Middle frontal gyrus (tissue), 1 donor: ENCODE measurements at regions not wholly inside any gene's neighbourhood (a gene's known extent, or its start where the extent isn't known, plus 50 kb on each side); places are given as distances from the start of the nearest gene placed in this dataset.

Source experiments
- DNase-seq: peaks from one replicate; pipeline ENCODE4 v3.0.0-alpha.2; 2015; ENCODE audit warnings: low spot score; ENCODE audit errors: extremely low spot score

DNA sequence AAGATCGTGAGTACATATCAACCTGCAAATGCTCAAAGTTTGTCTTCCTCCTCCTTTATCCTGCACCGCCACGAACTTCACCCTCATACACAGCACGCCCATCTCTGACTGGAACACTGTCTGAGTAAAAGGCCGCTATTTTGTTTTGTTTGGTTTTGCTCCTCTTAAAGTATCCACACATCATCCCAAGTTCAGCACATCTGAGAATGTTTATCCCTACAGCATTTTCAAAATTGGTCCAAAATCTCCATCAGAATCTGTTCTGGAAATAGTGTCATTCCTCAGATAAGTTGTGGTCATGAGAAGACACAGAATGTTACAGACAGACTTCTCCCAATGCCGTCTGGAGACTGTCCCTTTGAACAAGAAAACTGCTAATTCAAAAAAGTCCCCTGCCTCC, 251.6 kb upstream of the ARID1B start:
- no peak for DNase-seq

DNA sequence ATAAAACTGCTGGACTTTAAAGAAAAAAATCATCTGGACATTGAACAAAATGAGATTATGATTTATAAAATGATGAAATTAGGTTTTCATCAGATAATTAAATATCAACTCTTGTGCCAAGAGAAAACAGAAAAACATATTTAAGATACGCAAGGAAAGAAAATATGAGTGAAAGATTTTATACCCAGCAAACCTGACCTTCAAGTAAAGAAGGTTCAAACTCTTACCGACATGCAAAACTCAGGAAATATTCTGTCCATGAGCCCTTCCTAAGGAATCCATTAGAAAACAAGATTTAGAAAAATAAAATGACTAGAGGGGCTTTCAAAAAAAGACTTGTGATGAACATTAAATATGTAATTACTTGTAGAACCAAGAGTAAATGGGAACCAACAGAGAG, 257.2 kb upstream of the ARID1B start:
- DNase-seq = no peak

DNA sequence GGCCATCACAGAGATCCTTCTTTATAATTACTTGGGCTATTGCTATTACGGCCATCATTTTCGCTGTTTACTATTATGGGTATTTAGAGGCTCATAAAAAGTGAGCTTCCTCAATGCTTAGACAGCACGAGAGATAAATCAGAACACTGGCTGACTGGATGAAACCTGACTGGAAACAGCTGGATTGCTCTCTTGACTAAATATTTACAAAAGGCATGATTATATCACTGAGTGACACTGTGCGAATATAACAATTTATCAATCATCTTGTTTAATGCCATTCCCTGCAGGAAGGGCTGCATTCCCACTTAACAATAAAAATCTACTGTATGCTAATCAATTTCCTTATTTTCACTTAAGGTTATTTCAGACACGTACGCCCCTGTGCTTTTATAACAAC, 260.1 kb upstream of the ARID1B start:
- DNase-seq = no peak

DNA sequence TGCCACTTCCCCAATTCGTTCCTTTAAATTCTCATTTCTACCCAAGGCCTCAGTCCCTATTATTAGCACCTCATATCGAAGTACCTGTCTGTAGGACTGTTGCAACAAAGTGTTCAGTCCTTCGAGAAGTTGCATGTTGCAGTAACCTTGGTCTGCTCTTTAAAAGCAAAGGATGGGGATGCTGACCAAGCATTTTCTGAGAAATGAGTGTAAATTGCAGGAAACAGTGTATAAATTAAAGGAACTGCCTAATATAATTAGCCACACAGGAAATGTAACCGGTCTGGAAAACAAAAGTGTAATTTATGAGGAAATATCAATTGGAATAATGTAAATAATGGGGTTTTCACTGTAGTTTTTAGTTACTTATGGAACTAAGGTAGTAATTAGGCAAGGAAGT, 261.9 kb upstream of the ARID1B start:
- DNase-seq = no peak

DNA sequence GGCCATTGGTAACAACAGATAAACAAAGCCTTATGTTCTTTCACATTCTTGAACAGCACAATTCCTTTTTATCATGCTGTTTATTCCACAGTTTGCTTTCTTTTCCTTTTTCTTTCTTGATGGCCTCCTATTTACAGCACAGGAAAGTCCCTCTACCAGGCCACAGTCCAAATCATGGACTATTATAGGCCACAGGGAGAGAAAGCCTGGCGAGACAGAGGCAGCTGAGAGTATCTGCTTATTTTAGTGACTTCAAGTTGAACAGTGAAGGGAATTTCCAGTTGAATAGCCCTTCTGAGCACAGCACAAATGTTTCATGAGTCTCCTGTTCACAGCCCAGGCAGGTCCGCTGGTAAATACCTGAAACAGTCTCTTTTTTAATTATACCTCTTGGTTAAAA, 263.7 kb upstream of the ARID1B start:
- DNase-seq = no peak

DNA sequence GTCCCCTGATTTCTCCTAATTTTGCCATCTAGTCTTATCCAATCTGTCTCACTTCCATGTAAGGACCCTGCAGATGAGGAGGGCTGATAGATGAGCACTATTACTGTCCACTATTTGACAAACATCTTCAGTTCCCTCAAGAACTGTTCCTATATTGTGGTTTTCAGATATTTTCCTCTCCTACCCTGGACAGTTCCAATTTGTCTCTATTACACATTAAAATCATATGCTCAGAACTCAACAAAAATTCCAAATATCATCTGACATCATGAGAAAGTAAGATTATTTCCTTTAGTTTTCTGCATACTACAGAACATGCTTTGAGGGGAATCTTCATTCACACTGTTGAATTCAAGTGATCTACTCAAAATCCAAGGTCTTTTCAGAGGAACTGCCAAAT, 265.6 kb upstream of the ARID1B start:
- no peak for DNase-seq

DNA sequence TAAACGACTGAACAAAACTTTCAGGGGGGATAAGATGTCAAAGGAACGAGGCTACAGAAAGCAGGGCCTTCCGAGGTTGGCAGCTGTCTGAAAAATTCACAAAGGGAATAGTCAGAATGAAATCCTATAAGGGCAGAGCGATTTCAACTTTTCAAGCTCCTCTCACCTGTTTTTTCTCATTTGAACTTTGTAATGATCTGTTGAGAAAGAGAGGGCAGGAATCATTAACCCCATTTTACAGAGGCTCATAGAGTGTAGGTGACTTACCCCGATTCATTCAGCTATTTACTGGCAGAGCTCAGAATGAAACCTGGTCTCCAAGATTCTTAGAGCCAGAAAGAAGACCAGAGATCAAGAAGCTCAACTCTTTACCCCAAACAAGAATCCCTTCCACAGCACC, 266.1 kb upstream of the ARID1B start:
- no peak for DNase-seq

DNA sequence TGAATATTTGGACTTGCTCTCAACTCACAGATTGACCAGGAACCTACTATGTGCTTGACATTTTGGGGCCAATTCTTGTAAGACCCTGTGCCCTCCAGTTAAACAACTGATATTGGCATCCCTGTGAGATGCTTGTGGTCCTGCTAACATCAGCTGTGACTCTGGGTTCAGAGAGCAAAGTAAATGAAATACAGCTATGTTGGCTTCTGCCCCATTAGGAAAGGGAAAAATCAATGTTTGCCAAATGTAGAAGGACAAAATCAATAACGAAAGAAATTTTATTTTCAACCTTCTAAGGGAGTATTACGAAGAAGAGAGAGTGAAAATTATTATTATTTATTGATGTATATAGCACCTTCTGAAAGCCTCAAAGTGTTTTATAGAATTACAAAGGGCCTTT, 266.9 kb upstream of the ARID1B start:
- no peak for DNase-seq

DNA sequence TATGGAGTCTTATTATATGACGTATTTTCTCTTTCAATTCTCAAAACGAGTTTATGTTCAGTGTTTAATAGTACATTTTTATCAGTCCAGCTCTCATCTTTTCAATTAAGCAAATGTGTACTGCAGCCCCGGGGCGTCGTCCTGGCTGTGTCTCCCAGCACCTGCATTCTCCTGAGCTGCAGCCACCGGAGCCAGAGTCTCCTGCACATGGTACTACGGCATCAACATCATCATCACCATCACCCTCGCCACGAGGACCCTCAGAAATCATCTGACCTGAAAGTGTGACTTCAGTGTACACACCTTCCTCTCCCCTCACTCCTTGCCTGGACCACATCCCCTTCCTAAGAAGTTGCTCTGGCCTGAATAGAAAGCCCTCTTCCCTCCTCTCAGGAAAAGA, 267.7 kb upstream of the ARID1B start:
- DNase-seq = no peak

DNA sequence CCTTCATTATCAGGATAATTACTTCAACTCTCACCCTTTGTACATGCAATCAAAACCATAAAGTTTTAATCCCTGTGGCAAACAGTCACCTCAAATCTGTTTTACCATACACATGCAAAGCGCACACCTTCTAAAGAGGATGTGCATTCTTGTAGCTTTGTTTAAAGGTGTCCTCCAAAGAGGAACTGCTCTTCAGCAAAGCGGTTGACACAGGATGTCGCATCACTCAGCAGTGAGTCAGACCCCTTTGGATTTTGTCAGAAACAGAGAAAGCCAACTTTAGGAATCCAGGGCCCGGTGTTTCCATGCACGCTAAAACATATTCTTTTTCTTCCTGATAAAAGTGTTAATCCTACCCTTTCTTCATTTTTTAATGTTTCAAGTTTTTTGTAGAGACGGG, 268.3 kb upstream of the ARID1B start:
- no peak for DNase-seq

DNA sequence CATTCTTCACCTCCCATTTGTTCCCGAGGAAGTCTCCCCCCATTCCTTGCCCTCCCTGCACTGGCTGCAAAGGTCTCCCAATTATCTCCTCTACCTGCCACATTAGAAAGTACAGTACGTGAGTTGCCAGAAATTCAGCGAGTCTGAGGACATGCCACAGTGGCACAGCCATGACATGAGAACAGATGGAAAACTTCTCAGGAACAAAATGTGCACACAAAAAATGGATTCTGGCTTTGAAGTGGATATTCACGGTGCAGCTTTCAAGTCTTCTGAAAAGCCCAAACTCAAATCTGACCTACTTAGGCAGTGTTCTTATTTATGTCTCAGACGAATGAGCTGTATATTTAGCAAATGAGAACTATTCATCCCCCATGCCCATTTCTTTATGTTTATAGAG, 269.1 kb upstream of the ARID1B start:
- peak; percentile 31 for DNase-seq

DNA sequence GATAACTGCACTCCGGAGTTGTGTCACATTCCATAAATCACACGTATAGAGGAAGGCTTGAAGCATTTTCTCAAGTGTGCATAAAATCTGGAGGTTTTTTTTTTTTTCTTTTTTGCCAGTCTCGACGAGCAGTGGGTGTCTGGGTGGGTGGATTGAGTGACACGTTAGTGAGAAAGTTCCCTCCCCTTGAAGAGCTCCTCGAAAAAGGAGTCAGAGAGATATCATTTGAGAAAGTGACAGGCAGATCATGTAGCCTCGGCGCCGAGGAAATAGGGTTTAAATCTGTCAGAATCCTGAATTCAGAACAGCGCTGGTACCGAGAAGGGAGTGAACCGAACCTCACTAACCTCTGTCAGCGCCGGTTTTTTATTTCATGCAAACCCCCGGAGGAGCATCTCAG, 269.5 kb upstream of the ARID1B start:
- DNase-seq = no peak

DNA sequence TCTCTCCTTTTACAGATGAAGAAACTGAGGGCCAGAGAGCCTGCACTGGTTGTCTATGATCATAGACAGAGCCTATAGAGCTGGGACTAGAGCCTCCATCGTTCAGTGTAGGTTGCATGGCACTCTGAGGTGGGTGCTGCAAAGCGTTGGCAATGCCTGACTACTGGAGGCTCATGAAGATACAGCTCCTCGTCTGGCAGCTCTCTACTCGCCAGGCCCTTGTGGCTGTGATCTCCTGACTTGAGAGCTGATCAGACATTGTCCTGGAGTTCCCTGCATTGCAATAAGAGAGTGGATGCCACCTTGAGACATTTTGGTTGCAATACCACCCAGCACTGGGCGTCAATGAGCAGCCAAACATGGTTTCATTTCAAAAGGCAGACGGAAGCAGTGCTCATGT, 270.1 kb upstream of the ARID1B start:
- no peak for DNase-seq

DNA sequence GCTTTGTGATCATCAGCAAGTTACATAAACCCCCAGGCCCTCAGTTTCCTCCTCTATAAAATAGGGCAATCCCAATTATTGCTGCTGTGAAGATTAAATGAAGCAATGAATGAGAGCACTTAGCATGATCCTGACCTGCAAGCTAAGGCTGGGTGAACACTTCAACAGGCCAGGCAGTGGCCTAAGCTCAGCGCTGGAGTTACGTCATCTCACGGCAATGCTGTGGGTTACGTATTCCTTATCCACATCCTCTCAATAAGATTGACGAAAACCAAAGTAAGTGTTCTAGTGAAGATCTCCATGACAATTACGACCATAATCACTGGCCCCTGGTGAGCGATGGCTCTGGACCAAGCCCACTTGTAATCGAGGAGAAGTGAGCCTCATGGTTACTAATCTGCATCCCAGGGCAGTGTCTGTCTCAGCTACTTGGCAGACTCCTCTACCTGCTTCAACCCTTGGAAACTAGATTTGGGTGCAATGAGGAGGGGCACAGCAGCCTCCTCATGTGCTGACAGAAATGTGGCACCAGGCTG, 274.1 kb upstream of the ARID1B start:
- DNase-seq = no peak

DNA sequence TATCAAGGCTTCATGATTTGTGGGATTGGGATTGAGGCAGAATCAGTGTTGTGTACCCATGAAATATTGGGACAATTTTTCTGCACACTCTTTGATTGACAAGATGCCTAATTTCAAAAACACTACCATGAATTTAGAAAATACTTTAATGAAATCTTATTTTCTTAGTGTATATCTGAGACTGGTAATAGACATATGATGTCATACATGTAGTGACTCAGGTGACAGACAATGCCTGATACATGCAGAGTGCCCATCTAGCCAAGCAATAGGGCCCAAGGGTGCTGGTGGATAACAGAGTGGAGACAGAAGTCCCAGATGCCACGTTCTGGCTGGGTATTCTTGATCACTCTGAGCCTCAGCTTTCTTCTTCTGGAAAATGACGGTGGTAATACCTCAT, 279.6 kb upstream of the ARID1B start:
- no peak for DNase-seq

DNA sequence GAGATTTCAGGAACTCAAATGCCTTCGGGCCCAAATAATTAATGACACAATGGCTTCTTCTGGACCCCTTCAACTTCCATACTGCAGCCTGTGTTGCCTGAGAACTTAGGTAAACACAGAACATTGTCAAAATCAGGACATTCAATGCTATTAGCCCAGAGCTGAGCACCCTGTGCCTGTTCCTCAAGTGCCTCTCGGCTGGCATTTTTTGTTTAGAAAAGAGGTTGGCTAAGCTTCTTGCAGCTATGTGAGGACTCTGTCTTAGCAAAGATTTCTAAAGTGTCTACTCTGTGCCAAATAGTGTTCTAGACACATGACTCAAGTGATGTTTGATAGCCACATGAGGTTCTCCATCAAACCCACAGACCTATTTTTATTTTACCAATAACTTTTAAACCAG, 289.3 kb upstream of the ARID1B start:
- no peak for DNase-seq

DNA sequence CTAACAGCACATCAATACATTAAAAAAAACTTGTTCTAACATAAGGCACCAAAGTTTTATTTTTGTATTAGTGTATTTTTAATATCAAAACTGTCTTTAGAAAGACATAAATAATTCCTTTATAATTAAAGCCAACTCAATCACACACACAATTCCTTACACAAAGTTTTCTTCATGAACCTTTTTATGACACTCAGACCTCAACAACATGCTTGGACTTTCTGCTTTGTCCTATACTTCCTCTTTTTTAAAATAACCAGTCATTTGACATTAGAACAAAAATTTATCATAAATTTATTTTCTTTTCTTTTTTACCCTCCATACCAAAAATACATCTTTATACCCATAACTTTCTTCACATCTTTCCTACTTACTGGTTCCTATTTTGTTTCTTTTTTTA, 292.0 kb upstream of the ARID1B start:
- no peak for DNase-seq

DNA sequence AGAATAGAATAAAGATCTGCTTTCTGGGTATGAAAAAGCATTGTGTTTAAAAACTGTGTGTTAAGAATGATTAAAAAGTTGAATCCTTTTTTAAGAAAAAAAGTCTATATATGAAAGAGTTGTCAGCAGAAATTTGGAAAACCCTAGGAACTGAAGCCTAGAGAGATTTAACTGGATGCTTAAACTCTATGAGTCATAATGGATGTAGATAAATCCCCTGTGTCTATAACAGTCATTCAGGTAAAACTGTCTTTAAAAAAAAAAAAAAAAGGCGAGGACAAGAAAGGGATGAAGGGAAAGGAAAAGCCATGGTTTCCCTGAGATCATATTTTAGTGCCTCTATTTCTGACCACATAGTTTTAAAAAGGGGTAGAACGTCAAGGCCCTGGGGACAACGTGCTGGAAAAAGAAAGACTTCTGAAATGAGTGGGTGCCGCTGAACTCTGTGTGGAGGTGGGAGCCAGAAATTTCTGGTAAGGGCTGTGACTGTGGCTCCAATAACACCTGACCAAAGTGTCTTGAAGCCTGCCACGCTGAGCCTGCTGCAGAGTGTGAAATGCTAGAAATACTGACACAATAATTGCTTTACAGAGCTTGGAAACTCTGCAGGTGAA, 302.6 kb upstream of the ARID1B start:
- DNase-seq = no peak

DNA sequence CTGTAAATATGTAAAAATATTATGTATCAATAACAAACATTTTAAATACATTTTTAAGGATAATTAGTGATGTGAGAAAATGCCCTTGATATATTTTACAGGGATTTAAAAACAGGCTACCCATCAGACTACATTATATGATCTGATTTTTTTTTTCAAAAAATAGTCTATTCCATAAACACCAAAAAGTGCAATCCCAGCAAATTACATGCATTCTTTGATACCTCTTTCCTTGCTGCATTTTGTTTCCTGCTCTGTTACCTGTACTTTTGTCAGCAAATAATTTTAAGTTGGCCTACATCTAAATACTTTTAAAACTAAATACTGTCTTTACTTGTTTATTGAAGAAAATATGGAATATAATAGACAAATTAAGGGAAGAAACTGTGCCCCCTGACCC, 306.2 kb upstream of the ARID1B start:
- no peak for DNase-seq

DNA sequence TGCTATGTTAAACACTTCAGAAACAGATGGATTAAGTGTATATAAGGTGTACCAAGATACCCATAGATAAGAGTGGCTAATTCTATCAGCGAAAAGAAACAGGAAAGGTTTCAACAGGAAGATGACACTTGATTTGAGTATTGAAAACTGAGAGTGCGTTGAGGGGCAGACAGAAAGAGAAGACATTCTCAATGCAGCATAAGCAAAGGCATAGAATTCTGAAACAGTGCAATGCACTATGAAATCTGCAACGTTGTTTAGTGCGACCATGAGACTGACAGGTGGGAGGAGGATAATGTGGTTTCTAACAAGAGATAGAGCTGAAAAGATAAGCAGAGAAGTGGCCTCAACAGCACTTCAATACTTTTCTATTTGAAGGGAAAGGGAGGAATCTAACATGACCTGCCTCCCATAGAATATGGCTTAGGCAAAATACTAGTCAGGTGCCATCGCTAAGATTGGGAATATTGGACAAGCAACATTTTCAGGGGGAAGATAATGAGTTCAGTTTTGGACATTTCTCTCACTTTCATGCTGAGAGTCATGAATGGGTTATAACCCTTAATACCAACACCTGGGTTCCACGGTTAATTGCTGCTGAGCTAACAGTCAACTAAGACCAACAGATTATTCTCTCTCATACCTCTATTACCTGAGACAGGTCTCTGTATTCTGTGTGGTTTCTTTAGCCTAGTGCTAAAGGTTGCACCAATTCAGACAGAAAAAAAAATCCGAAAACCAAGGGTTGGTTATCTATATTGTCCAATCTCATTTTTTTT, 312.9 kb upstream of the ARID1B start:
- no peak for DNase-seq

DNA sequence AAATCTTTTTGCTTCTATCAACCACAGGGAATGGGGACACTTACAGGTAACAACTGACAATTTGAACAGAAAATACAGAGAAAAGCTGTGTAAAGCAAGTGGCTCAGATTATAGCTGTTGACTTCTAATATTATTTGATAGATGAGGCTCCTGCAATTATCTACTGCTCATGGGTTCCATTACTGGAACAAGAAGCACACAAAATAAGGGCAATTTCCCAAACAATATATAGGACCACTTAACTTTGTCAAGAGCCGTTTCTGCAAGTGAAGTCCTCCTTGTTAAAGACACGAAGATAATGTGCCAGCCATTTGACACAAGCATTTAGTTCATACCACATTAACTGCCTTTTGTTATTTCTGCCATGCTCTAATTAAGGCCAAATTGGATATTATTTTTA, 315.5 kb upstream of the ARID1B start:
- DNase-seq = no peak

DNA sequence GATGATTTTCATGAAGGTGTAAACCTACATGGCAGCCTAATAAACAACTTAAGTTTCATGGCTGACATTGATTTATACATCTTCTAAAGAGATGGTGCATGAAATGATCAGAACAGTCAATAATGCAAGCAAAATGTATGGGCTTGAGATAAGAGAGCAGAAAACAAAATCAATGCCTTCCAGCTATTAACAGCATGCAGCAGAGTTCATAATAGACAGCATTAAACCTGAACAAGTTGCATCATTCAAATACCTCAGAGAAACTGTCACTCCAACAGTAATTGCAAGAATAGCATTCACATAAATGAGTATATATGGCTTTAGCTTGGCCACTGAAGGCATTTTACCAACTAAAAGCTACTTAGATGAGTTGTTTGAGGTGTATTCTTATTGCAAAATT, 319.6 kb upstream of the ARID1B start:
- DNase-seq = no peak

DNA sequence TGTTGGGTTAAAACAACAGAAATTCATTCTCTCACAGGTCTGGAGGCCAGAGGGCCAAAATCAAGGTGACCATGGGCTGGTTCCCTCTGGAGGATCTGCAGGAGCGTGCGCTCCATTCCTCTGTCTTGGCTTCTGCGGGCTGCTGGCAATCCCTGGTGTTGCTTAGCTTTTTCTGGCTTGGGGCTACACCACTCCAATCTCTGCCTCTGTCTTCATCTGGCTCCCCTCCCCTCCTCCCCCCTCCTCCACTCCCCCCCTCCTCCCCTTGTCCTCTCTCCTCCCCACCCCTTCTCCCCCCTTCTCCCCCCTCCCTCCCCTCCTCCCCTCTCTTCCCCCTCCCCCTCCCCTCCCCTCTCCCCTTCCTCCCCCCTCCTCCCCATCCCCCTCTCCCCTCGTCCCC, 321.3 kb upstream of the ARID1B start:
- no peak for DNase-seq
